ENCODE measurements at regions not wholly inside any gene's neighbourhood (a gene's known extent, or its start where the extent isn't known, plus 50 kb on each side); places are given as distances from the start of the nearest gene placed in this dataset.
"Not testable (repeated sequence)": the region's sequence is repeated elsewhere in the genome, so short reads cannot be mapped to it uniquely, and the experiment has no call there.

- WGBS, 3 donors, result 35 to 66% (median 60%) methylated on average over 3 of the region's 3 CpGs
These were observed 515.2 kb upstream of the ARID1B start for GRCh38 chr6:156262014-156262413.

DNA sequence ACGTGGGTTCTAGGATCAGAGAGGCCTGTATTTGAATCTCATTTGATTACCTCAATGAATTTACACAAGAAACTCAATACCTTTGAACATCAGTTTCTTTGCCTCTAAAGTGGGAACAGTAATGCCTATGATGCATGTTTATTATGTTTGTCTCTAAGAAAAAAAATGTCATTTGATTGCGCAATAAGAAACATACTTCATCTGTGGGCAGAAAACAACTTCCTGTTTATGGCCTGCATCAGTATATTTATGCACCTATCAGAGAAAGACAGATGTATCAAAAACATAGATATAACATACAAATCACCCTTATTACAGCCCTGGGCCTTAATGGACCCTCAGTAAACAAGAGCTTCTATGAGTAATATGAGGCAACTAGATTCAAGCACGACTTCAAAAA, 516.4 kb upstream of the ARID1B start:
- no peak overlapping the region for H3K27ac ChIP-seq (ENCODE audit: low read depth, low read length)
- 53 to 90% (median 75%) methylated on average over 3 of the region's 3 CpGs for WGBS, 3 donors

More at GRCh38 chr6:156262014-156262413, 515.2 kb upstream of the ARID1B start:
- no peak overlapping the region for H3K27ac ChIP-seq (ENCODE audit: low read depth, low read length)

- no peak overlapping the region for H3K27ac ChIP-seq (ENCODE audit: low read depth, low read length)
- 68 to 96% (median 78%) methylated on average over 3 of the region's 3 CpGs for WGBS, 3 donors
These were observed 518.2 kb upstream of the ARID1B start for GRCh38 chr6:156258981-156259380.

- H3K27ac ChIP-seq (ENCODE audit: low read depth, low read length), result no peak overlapping the region
- 60 to 73% (median 66%) methylated on average over 10 of the region's 10 CpGs for WGBS, 3 donors
These were observed 521.0 kb upstream of the ARID1B start for GRCh38 chr6:156256161-156256560.

DNA sequence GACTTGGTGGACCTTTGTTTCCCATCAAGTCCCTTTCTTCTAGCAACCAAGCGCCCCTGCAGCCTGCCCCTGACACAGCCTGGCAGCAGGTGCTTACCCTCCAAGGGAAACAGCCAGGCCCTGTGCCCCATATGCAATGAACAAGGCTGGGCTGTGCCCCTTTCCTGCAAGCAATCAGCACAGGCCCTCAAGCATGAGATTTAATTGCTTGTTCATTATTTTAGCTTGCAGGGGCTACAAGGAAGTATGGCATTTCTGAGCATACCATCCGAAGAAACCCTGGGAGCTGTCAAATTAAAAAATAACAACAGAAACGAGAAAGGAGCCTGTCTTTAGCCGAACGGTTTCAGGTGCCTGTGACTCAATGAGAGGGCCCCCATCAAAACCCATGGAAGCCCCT, 522.9 kb upstream of the ARID1B start:
- 80 to 93% (median 88%) methylated on average over 5 of the region's 5 CpGs for WGBS, 3 donors
- H3K27ac ChIP-seq (ENCODE audit: low read depth, low read length), result no peak overlapping the region

DNA sequence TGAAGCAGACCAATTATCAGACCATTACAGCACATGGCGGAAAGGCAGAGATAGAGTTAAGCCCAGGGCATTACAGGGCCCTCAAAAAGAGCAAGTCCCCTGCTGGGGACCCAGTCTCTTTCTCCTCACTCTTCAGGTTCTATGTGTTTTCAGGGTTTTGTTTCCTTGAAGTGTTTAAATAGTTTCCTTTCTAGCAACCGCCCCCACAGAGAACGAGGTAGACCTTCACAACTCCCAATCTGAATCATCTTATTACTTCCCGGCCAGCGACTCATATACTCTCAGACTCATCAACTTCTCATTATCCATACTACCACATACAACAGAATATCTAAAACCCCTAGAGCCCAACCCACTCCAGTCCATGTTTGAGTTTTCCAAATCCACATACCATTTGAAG, 526.6 kb upstream of the ARID1B start:
- 81 to 90% (median 84%) methylated on average over 5 of the region's 5 CpGs for WGBS, 3 donors
- no peak overlapping the region for H3K27ac ChIP-seq (ENCODE audit: low read depth, low read length)

DNA sequence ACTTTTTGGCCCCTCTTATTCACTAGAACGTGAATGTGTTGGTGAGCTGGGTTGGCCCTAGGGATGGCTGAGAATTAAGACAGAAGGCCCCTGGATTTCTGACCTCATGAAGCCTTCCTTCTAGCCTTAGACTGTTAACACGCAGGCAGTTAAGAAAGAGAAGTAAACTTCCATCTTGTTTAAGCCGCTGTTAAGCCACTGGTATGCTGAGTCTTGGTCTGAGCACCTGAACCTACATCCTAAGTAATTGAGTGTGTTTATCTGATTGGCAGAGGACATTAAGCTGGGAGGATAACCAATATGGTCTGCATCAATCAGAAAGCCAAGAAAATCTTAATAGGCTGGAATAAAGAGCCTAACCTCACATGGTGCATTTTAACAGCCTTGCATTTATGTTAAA, 535.0 kb upstream of the ARID1B start:
- 82 to 90% (median 88%) methylated on average over 3 of the region's 3 CpGs for WGBS, 3 donors

GRCh38 chr6:156231026-156231765, 546.0 kb upstream of the ARID1B start:
- 64 to 70% (median 65%) methylated on average over 10 of the region's 10 CpGs for WGBS, 3 donors
- no peak overlapping the region for H3K27ac ChIP-seq (ENCODE audit: low read depth, low read length)

More for the DNA sequence above, 535.0 kb upstream of the ARID1B start:
- no peak overlapping the region for H3K27ac ChIP-seq (ENCODE audit: low read depth, low read length)

DNA sequence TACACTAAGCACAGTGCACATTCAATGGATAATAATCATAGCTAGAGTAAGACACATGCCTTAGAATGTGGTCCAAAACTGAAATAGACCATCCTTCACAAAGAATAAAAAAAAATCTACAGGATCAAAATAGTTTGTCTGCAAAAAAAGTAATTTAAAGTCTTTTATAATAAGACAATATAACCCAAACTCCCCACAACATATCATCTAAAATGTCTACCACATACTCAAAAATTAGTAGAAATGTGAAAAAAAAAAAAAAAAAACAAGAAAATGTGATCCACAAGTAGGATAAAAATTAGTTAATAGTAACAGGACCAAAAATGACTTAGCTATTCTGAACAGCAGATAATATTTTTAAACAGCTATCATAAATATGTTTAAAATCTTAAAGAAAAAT, 557.2 kb upstream of the ARID1B start:
- no peak overlapping the region for H3K27ac ChIP-seq (ENCODE audit: low read depth, low read length)

GRCh38 chr6:156205678-156206077, 571.5 kb upstream of the ARID1B start:
- H3K27ac ChIP-seq (ENCODE audit: low read depth, low read length), result no peak overlapping the region
- 61 to 90% (median 79%) methylated on average over 3 of the region's 3 CpGs for WGBS, 3 donors

DNA sequence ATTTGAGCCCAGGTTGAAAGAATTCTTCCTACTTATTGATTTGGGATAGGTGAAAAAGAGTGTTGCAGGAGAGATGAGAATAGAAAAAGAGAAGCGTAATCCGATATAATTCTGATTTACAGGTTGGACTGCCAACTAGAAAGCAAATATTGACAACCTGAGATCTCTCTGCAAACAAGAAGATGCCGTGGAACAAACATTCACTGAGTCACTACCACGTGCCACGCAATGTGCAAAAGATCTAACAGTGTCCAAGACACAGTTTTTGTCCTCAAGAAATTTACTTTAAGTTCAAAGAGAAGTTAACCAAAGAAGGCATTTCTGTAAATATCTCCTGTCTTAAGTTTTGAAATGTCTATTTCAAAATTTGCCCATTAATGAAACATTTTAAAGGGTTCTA, 578.0 kb upstream of the ARID1B start:
- WGBS, 3 donors, result 63 to 94% (median 87%) methylated on average over 5 of the region's 5 CpGs
- H3K27ac ChIP-seq (ENCODE audit: low read depth, low read length), result no peak overlapping the region

DNA sequence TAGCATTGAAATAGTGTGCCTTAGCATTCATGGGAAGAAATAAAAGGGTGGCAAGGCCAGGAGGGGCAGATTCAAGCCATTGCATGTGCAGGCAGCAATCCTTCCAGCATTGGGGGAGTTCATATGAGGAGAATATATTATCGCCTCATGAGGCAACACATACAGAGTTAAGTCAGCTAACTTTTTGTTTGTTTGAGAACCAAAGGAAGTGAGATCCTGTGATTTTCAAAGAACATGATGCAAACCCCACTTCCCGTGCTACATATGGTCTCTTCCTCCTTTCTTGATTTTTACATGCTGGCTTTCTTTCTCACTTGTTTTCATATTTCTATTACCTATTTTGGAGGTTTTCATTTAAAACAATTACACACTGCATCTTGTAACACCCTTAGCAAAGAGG, 579.7 kb upstream of the ARID1B start:
- WGBS, 3 donors, result 44 to 81% (median 56%) methylated on average over 2 of the region's 2 CpGs

DNA sequence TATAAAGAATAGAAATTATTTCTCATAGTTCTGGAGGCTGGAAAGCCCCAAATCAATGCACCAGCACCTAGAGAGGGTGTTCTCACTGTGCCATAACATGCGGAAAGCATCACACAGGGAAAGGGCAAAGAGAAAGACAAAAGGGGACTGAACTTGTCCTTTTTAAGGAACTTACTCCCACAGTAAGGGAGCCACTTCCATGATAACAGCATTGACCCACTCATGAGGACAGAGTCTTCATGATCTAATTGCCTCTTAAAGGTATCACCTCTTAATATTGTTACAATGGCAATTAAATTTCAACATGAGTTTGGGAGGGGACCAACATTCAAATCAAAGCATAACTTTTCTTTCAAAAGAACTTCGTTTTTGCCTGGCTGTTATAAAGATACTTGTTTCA, 582.2 kb upstream of the ARID1B start:
- H3K27ac ChIP-seq (ENCODE audit: low read depth, low read length), result no peak overlapping the region
- WGBS, 3 donors, result 72 to 86% (median 80%) methylated on average over 2 of the region's 2 CpGs

More for the DNA sequence above, 579.7 kb upstream of the ARID1B start:
- no peak overlapping the region for H3K27ac ChIP-seq (ENCODE audit: low read depth, low read length)

- WGBS, 3 donors, result 80 to 89% (median 89%) methylated on average over 4 of the region's 4 CpGs
- no peak overlapping the region for H3K27ac ChIP-seq (ENCODE audit: low read depth, low read length)
These were observed 583.8 kb upstream of the ARID1B start for GRCh38 chr6:156193381-156193780.

DNA sequence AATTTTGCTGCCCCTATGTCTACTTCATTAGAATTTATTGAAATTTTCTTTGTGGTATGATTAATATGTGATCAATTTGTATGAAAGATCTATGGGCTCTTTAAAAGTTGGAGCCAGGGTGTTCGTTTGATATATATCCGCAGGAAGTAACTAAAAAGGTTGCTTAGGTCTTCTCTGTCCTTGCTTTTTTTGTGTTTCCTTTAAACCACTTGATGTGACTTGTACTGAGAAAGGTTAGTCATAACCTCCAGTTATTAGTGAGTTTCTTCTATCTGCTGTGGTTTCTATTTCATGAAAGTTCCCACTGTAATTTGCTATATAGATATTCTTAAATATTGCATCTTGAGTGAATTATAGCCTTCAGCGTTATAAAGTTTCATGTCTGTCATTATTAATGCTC, 585.3 kb upstream of the ARID1B start:
- 56 to 66% (median 62%) methylated on average over 3 of the region's 3 CpGs for WGBS, 3 donors

GRCh38 chr6:156191390-156191789, 585.8 kb upstream of the ARID1B start:
- not testable (repeated sequence) for H3K27ac ChIP-seq (ENCODE audit: low read depth, low read length)

More for the DNA sequence above, 585.3 kb upstream of the ARID1B start:
- H3K27ac ChIP-seq (ENCODE audit: low read depth, low read length), result no peak overlapping the region

- WGBS, 3 donors, result 83 to 91% (median 88%) methylated on average over 6 of the region's 6 CpGs
- H3K27ac ChIP-seq (ENCODE audit: low read depth, low read length), result no peak overlapping the region
These were observed 586.9 kb upstream of the ARID1B start for GRCh38 chr6:156190270-156190669.

DNA sequence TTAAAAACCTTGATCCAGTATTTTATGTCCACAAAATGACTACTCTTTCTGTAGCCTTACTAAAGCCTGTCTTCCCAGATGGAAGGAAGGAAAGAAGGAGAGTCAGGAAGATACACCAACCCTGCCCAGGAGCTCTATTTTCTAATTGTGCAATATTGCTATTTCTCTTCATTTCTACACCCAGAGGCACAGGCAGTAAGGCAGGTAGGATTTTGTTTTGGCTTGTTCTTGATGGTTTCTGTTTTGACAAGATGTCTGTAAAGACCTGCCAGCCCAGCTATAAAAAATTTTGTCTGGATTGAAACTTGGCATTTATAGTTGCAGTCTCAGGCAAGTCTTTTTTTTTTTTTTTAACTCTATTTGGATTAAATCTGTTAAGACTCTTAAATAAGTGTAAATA, 587.5 kb upstream of the ARID1B start:
- H3K27ac ChIP-seq (ENCODE audit: low read depth, low read length), result no peak overlapping the region

GRCh38 chr6:156189195-156189594, 588.0 kb upstream of the ARID1B start:
- WGBS, 3 donors, result 42 to 81% (median 77%) methylated on average over 2 of the region's 2 CpGs
- no peak overlapping the region for H3K27ac ChIP-seq (ENCODE audit: low read depth, low read length)

- 56 to 65% (median 64%) methylated on average over 3 of the region's 3 CpGs for WGBS, 3 donors
- no peak overlapping the region for H3K27ac ChIP-seq (ENCODE audit: low read depth, low read length)
These were observed 592.1 kb upstream of the ARID1B start for GRCh38 chr6:156185113-156185512.

DNA sequence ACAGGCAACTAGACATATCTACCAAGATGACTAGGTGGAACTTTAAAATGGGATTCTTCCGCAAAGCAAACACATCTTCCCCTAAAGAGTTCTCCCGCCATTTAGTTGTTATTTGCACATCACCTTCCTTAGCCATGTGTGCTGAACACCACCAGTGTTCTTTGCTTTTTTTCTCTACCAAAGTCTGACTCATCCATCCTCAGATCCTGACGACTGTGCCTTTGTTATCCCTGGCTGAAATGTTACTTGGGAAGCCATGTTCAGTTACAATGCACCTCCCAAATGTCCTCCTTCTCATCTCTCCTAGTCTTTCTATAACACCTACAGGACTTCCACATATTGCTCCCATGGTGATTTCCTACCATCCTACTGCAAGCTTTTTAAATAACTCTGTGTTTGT, 593.5 kb upstream of the ARID1B start:
- WGBS, 3 donors, result 44 to 87% (median 73%) methylated on average over 3 of the region's 3 CpGs

More for the DNA sequence above, 593.5 kb upstream of the ARID1B start:
- H3K27ac ChIP-seq (ENCODE audit: low read depth, low read length), result no peak overlapping the region
